Adrenal gland (tissue), 9 donors: ENCODE measurements at regions not wholly inside any gene's neighbourhood (a gene's known extent, or its start where the extent isn't known, plus 50 kb on each side); places are given as distances from the start of the nearest gene placed in this dataset.

Experiments used
- DNase-seq, 7 donors: peaks; one replicate each; pipeline ENCODE4 v3.0.0-alpha.2; 2019 to 2020
- H3K27ac ChIP-seq, 5 donors: fragments of 200-600 bp; sonication (generic) in 4 of 5; 1 replicate in 3 of 5; 2 replicates in 2 of 5; pipeline versions ENCODE4 v1.5.1 to v1.8.0; 2016 to 2020; ENCODE audit warnings: mild to moderate bottlenecking in 1 of 5
- H3K27me3 ChIP-seq: fragments of 200-600 bp; 2 replicates; pipeline ENCODE4 v1.8.0; 2021
- H3K36me3 ChIP-seq, 2 donors: fragments of 200-600 bp; replicated peaks in 1 of 2; 1 replicate in 1 of 2; 2 replicates in 1 of 2; pipeline versions ENCODE4 v1.5.1 to v1.8.0; 2018 to 2022
- H3K4me1 ChIP-seq, 2 donors: fragments of 200-600 bp; replicated peaks in 1 of 2; 1 replicate in 1 of 2; 2 replicates in 1 of 2; pipeline versions ENCODE4 v1.5.1 to v1.8.0; 2018 to 2021
- H3K4me3 ChIP-seq, 4 donors: fragments of 200-600 bp; sonication (generic) in 3 of 4; one replicate each; pipeline ENCODE4 v1.5.1; 2016 to 2018
- H3K9me3 ChIP-seq, 3 donors: fragments of 200-600 bp; sonication (generic) in 1 of 3; replicated peaks in 1 of 3; 1 replicate in 2 of 3; 2 replicates in 1 of 3; pipeline versions ENCODE4 v1.5.1 to v1.8.0; 2016 to 2021
- CTCF ChIP-seq, 6 experiments: fragments of 450-650 bp in 4 of 6; fragments of 200-600 bp in 2 of 6; sonication (generic) in 1 of 6; IDR thresholded peaks; 1 replicate in 5 of 6; 2 replicates in 1 of 6; pipeline versions ENCODE4 v1.5.1 to v1.8.0; 2016 to 2021; ENCODE audit warnings: antibody characterized with exemption in 6 of 6, mild to moderate bottlenecking in 2 of 6, moderate library complexity in 1 of 6
- POLR2A ChIP-seq, 2 donors: fragments of 450-650 bp; IDR thresholded peaks; one replicate each; pipeline ENCODE4 v1.6.1; 2017; ENCODE audit warnings: antibody characterized with exemption in 2 of 2, mild to moderate bottlenecking in 2 of 2, moderate library complexity in 1 of 2
- WGBS, 4 donors: extraction: QIAGEN DNeasy Blood & Tissue Kit in 2 of 4; methylation state at CpG; one replicate each; pipeline versions ENCODE4 v1.1.5 to v1.1.7; 2013 to 2017; 5-methylcytosine and 5-hydroxymethylcytosine counted together
- intact Hi-C, 2 donors: fragments of 100-400 bp; cut with DNase I; formaldehyde crosslinking; loops; one replicate each; pipeline versions ENCODE4 v1.14.1 to v1.15.0; 2022 to 2023
- donor health status: healthy with polysubstance abuse.
- donor health status: Bipolar disorder and iron deficiency.
- donor health status: DM: yes; HTN: yes; CAD: no.
- donor health status: DM: no; HTN: no; CAD: no.
- donor health status: DM: no; HTN: no; CAD: no.

- Histone ChIP-seq H3K27me3 (no peaks in the 10 kb centered on the region), H3K9me3 (no peaks in the 10 kb centered on the region), H3K36me3 (no peaks in the 10 kb centered on the region), H3K4me1 (no peaks in the 10 kb centered on the region), H3K4me3 (no peak overlapping the region), H3K27ac (no peak overlapping the region)
- TF ChIP-seq CTCF (IDR thresholded peaks at IDR 0.05) = no peak
- TF ChIP-seq POLR2A (IDR thresholded peaks at IDR 0.05) = no peak
- DNase-seq = no peak
- intact Hi-C loops = no loop called here
Measured at GRCh38 chr12:114592946-114593345, 91.0 kb downstream of the TBX3 start.

- WGBS, 4 donors = 68 to 83% (median 74%) methylated on average over 5 to 7 of the region's 7 CpGs
- intact Hi-C loops = no loop called here
- no peaks in the 10 kb centered on the region for H3K36me3 ChIP-seq
Measured at GRCh38 chr12:114588061-114588460, 95.9 kb downstream of the TBX3 start.

GRCh38 chr12:114580306-114580705 is 103.7 kb downstream of the TBX3 start:
- no peak for DNase-seq
- H3K4me1 ChIP-seq = no peaks in the 10 kb centered on the region
- H3K27ac ChIP-seq = no peak overlapping the region
- H3K4me3 ChIP-seq = no peak overlapping the region
- WGBS, 4 donors = 77 to 92% (median 82%) methylated on average over 2 of the region's 2 CpGs
- TF ChIP-seq CTCF (IDR thresholded peaks at IDR 0.05) (no peak), POLR2A (IDR thresholded peaks at IDR 0.05) (no peak)
- intact Hi-C loops = no loop called here
- H3K27me3 ChIP-seq = peaks cover 4% of the 10 kb centered on the region
- no peaks in the 10 kb centered on the region for H3K9me3 ChIP-seq
- no peaks in the 10 kb centered on the region for H3K36me3 ChIP-seq

More at GRCh38 chr12:114588061-114588460, 95.9 kb downstream of the TBX3 start:
- Histone ChIP-seq H3K9me3 (no peaks in the 10 kb centered on the region), H3K27ac (no peak overlapping the region), H3K4me3 (no peak overlapping the region), H3K4me1 (no peaks in the 10 kb centered on the region), H3K27me3 (peaks cover 4% of the 10 kb centered on the region)
- TF ChIP-seq POLR2A (IDR thresholded peaks at IDR 0.05) (no peak), CTCF (IDR thresholded peaks at IDR 0.05) (no peak)
- no peak for DNase-seq

GRCh38 chr12:114579389-114579788 is 104.6 kb downstream of the TBX3 start:
- Histone ChIP-seq H3K36me3 (no peaks in the 10 kb centered on the region), H3K4me3 (no peak overlapping the region), H3K4me1 (no peaks in the 10 kb centered on the region), H3K9me3 (no peaks in the 10 kb centered on the region), H3K27me3 (peaks cover 4% of the 10 kb centered on the region), H3K27ac (no peak overlapping the region)
- TF ChIP-seq CTCF (IDR thresholded peaks at IDR 0.05) (no peak), POLR2A (IDR thresholded peaks at IDR 0.05) (no peak)
- no peak for DNase-seq
- WGBS, 4 donors = 58 to 81% (median 69%) methylated on average over 1 of the region's 1 CpG
- intact Hi-C loops = no loop called here
